H1 (cell line): ENCODE measurements at regions not wholly inside any gene's neighbourhood (a gene's known extent, or its start where the extent isn't known, plus 50 kb on each side); places are given as distances from the start of the nearest gene placed in this dataset.
A peak's percentile ranks its signal among the peaks of the same experiment; 100 is the strongest.

Source experiments
- CTCF ChIA-PET: fragments of 300-600 bp; sonication (Branson Sonifier 250); formaldehyde crosslinking; loops from one replicate; lab custom pipeline; 2021; ENCODE audit not compliant: partially characterized antibody; lab: Charles Lee
- POLR2A ChIA-PET: fragments of 300-600 bp; sonication (Branson Sonifier 250); formaldehyde crosslinking; loops from one replicate; lab custom pipeline; 2021; ENCODE audit warnings: inconsistent platforms; ENCODE audit not compliant: partially characterized antibody; lab: Charles Lee
- DNase-seq, 2 experiments: peaks; one replicate each; pipeline versions ENCODE4 v3.0.0 to v3.0.0-alpha.2; 2010 to 2022; ENCODE audit warnings: low spot score in 2 of 2, low read depth in 1 of 2, mixed read lengths in 1 of 2
- FAIRE-seq: peaks from 2 replicates; lab custom pipeline; 2011; peaks lifted over from hg19 to GRCh38; lab: Jason Lieb, UNC
- H2AFZ ChIP-seq: 2 replicates; pipeline ENCODE4 v1.8.1; 2012; ENCODE audit warnings: low read length, inconsistent platforms
- H2AK5ac ChIP-seq: 2 replicates; pipeline ENCODE4 v1.6.1; 2013; ENCODE audit warnings: low read depth, low read length
- H2BK120ac ChIP-seq: replicated peaks from 2 replicates; pipeline ENCODE3; 2013; ENCODE audit warnings: low read depth, low read length, inconsistent platforms
- H2BK12ac ChIP-seq: 2 replicates; pipeline ENCODE4 v1.6.1; 2013; ENCODE audit warnings: low read depth, low read length
- H2BK15ac ChIP-seq: 2 replicates; pipeline ENCODE4 v1.6.1; 2013; ENCODE audit warnings: low read length
- H2BK20ac ChIP-seq: 2 replicates; pipeline ENCODE4 v1.6.1; 2013; ENCODE audit warnings: low read length
- H2BK5ac ChIP-seq: 2 replicates; pipeline ENCODE4 v1.6.1; 2013; ENCODE audit warnings: low read depth, low read length
- H3K14ac ChIP-seq: 2 replicates; pipeline ENCODE4 v1.6.1; 2013; ENCODE audit warnings: inconsistent platforms; ENCODE audit not compliant: insufficient read length
- H3K18ac ChIP-seq: 2 replicates; pipeline ENCODE4 v1.6.1; 2013; ENCODE audit warnings: low read length; ENCODE audit errors: extremely low read depth
- H3K23ac ChIP-seq: 2 replicates; pipeline ENCODE4 v1.6.1; 2013; ENCODE audit warnings: inconsistent platforms; ENCODE audit not compliant: insufficient read length
- H3K23me2 ChIP-seq: 2 replicates; pipeline ENCODE4 v1.6.1; 2013; ENCODE audit warnings: low read depth, low read length
- H3K27ac ChIP-seq: 2 replicates; pipeline ENCODE4 v1.6.1; 2011; ENCODE audit warnings: low read depth, low read length, inconsistent platforms
- H3K27me3 ChIP-seq, 4 experiments: replicated peaks in 1 of 4; 1 replicate in 1 of 4; 2 replicates in 3 of 4; pipeline versions ENCODE4 v1.6.1 to v1.8.1; 2011 to 2013; ENCODE audit warnings: low read length in 3 of 4, mild to moderate bottlenecking in 3 of 4, inconsistent platforms in 2 of 4, mixed read lengths in 2 of 4, moderate library complexity in 1 of 4; ENCODE audit not compliant: control insufficient read depth in 3 of 4, insufficient read depth in 3 of 4; ENCODE audit errors: extremely low read depth in 1 of 4
- H3K36me3 ChIP-seq, 4 experiments: 2 replicates each; pipeline versions ENCODE4 v1.6.1 to v1.8.1; 2011 to 2013; ENCODE audit warnings: mild to moderate bottlenecking in 4 of 4, low read length in 3 of 4, moderate library complexity in 2 of 4, control low read depth in 1 of 4, inconsistent platforms in 1 of 4; ENCODE audit not compliant: insufficient read depth in 4 of 4, control insufficient read depth in 2 of 4
- H3K4ac ChIP-seq: replicated peaks from 2 replicates; pipeline ENCODE3; 2013; ENCODE audit warnings: low read length, low read depth, mixed read lengths, inconsistent platforms; ENCODE audit not compliant: insufficient read length
- H3K4me1 ChIP-seq, 4 experiments: replicated peaks in 1 of 4; 1 replicate in 1 of 4; 2 replicates in 3 of 4; pipeline versions ENCODE4 v1.6.1 to v1.8.1; 2011 to 2013; ENCODE audit warnings: low read length in 3 of 4, inconsistent platforms in 2 of 4, mixed read lengths in 1 of 4; ENCODE audit not compliant: insufficient read depth in 4 of 4, control insufficient read depth in 3 of 4
- H3K4me2 ChIP-seq, 2 experiments: 2 replicates each; pipeline versions ENCODE4 v1.6.1 to v1.8.1; 2011 to 2013; ENCODE audit warnings: low read depth in 2 of 2, low read length in 2 of 2, control low read depth in 1 of 2, inconsistent platforms in 1 of 2, mild to moderate bottlenecking in 1 of 2; ENCODE audit not compliant: insufficient read depth in 1 of 2
- H3K4me3 ChIP-seq, 4 experiments: fragments of 200-600, 300-600 bp in 1 of 4; sonication (generic), shearing (Covaris generic), sonication (Bioruptor Twin) in 1 of 4; 2 replicates each; pipeline versions ENCODE4 v1.5.1 to v1.8.1; 2011 to 2016; ENCODE audit warnings: low read length in 4 of 4, low read depth in 3 of 4, control low read depth in 2 of 4, inconsistent platforms in 2 of 4, mild to moderate bottlenecking in 2 of 4, mixed read lengths in 1 of 4, moderate library complexity in 1 of 4; ENCODE audit not compliant: insufficient read depth in 2 of 4; ENCODE audit errors: extremely low read depth in 1 of 4
- H3K56ac ChIP-seq: replicated peaks from 2 replicates; pipeline ENCODE3; 2013; ENCODE audit warnings: low read depth, mild to moderate bottlenecking, mixed read lengths, low read length, inconsistent platforms; ENCODE audit not compliant: insufficient read length
- H3K79me1 ChIP-seq: 2 replicates; pipeline ENCODE4 v1.6.1; 2013; ENCODE audit warnings: low read depth, low read length, control low read depth
- H3K79me2 ChIP-seq, 2 experiments: 2 replicates each; pipeline versions ENCODE4 v1.6.1 to v1.8.1; 2012 to 2013; ENCODE audit warnings: low read length in 2 of 2, mild to moderate bottlenecking in 2 of 2, inconsistent platforms in 1 of 2; ENCODE audit not compliant: insufficient read depth in 2 of 2, control insufficient read depth in 1 of 2
- H3K9ac ChIP-seq, 4 experiments: replicated peaks in 1 of 4; 1 replicate in 1 of 4; 2 replicates in 3 of 4; pipeline versions ENCODE4 v1.6.1 to v1.8.1; 2011 to 2013; ENCODE audit warnings: low read depth in 3 of 4, low read length in 3 of 4, control low read depth in 2 of 4, mild to moderate bottlenecking in 2 of 4, moderate library complexity in 2 of 4, inconsistent platforms in 1 of 4; ENCODE audit errors: extremely low read depth in 1 of 4
- H3K9me3 ChIP-seq, 2 experiments: 2 replicates each; pipeline versions ENCODE4 v1.6.1 to v1.8.1; 2012 to 2013; ENCODE audit warnings: mild to moderate bottlenecking in 2 of 2, moderate library complexity in 2 of 2, control low read depth in 1 of 2, inconsistent platforms in 1 of 2, low read depth in 1 of 2, low read length in 1 of 2, mixed read lengths in 1 of 2; ENCODE audit not compliant: insufficient read depth in 2 of 2
- H4K20me1 ChIP-seq, 2 experiments: replicated peaks in 1 of 2; 2 replicates each; pipeline versions ENCODE3 to v1.8.1; 2011 to 2013; ENCODE audit warnings: inconsistent platforms in 2 of 2, low read length in 2 of 2, mild to moderate bottlenecking in 1 of 2; ENCODE audit not compliant: insufficient read depth in 2 of 2, control insufficient read depth in 1 of 2
- H4K5ac ChIP-seq: 2 replicates; pipeline ENCODE4 v1.6.1; 2013; ENCODE audit warnings: low read length, low read depth, mixed read lengths, inconsistent platforms; ENCODE audit not compliant: insufficient read length
- H4K8ac ChIP-seq: 2 replicates; pipeline ENCODE4 v1.8.0; 2013; ENCODE audit warnings: mild to moderate bottlenecking, moderate library complexity, low read length, inconsistent platforms; ENCODE audit not compliant: insufficient read depth; ENCODE audit errors: extremely low read depth
- H4K91ac ChIP-seq: replicated peaks from 2 replicates; pipeline ENCODE3; 2013; ENCODE audit warnings: low read length, mixed read lengths, inconsistent platforms; ENCODE audit not compliant: insufficient read length
- ATF2 ChIP-seq: IDR thresholded peaks from 2 replicates; pipeline ENCODE4 v1.6.1; 2012; ENCODE audit warnings: low read length, inconsistent platforms
- BCL11A ChIP-seq, 2 experiments: IDR thresholded peaks; one replicate each; pipeline ENCODE4 v1.6.1; 2011; ENCODE audit warnings: low read depth in 2 of 2, low read length in 2 of 2, mild to moderate bottlenecking in 2 of 2
- GABPA ChIP-seq: IDR thresholded peaks from 2 replicates; pipeline ENCODE4 v1.6.1; 2011; ENCODE audit warnings: mild to moderate bottlenecking, low read length, moderate library complexity, borderline replicate concordance; ENCODE audit not compliant: insufficient read depth
- POU5F1 ChIP-seq: IDR thresholded peaks from 2 replicates; pipeline ENCODE4 v1.6.1; 2011; ENCODE audit warnings: low read depth, mild to moderate bottlenecking, low read length, moderate library complexity
- RXRA ChIP-seq: IDR thresholded peaks from 2 replicates; pipeline ENCODE4 v1.6.1; 2011; ENCODE audit warnings: low read depth, mild to moderate bottlenecking, low read length, moderate library complexity; ENCODE audit not compliant: insufficient read depth
- SAP30 ChIP-seq: fragments of 300-600 bp; sonication (generic); IDR thresholded peaks from 2 replicates; pipeline ENCODE4 v1.7.1; 2012; ENCODE audit warnings: low read length, moderate library complexity, mild to moderate bottlenecking, inconsistent platforms; ENCODE audit not compliant: insufficient read depth, insufficient replicate concordance
- SIN3A ChIP-seq, 2 experiments: IDR thresholded peaks in 1 of 2; conservative IDR thresholded peaks in 1 of 2; 2 replicates each; pipeline ENCODE4 v1.6.1; 2011 to 2012; ENCODE audit warnings: low read length in 2 of 2, improper control_type of control experiment in 1 of 2, low read depth in 1 of 2, mild to moderate bottlenecking in 1 of 2
- SP4 ChIP-seq: IDR thresholded peaks from 2 replicates; pipeline ENCODE4 v1.6.1; 2012; ENCODE audit warnings: low read length, inconsistent platforms
- USF2 ChIP-seq: IDR thresholded peaks from 2 replicates; pipeline ENCODE4 v1.6.1; 2011; ENCODE audit warnings: low read length, improper control_type of control experiment
- ZNF274 ChIP-seq: IDR thresholded peaks from 2 replicates; pipeline ENCODE4 v1.7.0; 2012; ENCODE audit warnings: low read length, borderline replicate concordance; ENCODE audit errors: extremely low read depth
- WGBS, 2 experiments: shearing (Covaris generic) in 1 of 2; methylation state at CpG; one replicate each; pipeline versions ENCODE4 v1.1.6 to v1.1.7; 2013 to 2015; ENCODE audit warnings: low lambda C conversion rate in 2 of 2, mixed read lengths in 2 of 2, inconsistent platforms in 1 of 2, low coverage in 1 of 2, missing lambda C conversion rate in 1 of 2; ENCODE audit not compliant: insufficient replicate concordance in 2 of 2, insufficient coverage in 1 of 2, insufficient read length in 1 of 2; ENCODE audit errors: extremely low coverage in 1 of 2, missing lambda C conversion rate in 1 of 2; 5-methylcytosine and 5-hydroxymethylcytosine counted together

GRCh38 chr1:187985145-187985896 is 1156.6 kb downstream of the PLA2G4A start:
- H3K4ac ChIP-seq = no peak overlapping the region
- no peak overlapping the region for H3K18ac ChIP-seq
- no peaks in the 10 kb centered on the region for H3K79me2 ChIP-seq
- H2AK5ac ChIP-seq = no peak overlapping the region
- H3K23ac ChIP-seq = no peak overlapping the region
- 88% methylated on average over 4 of the region's 4 CpGs; no CpG with 5 or more reads in 1 of the 2 experiments for WGBS, 2 experiments
- no peak overlapping the region for H2BK120ac ChIP-seq
- CTCF ChIA-PET = no interaction called here
- no peaks in the 10 kb centered on the region for H3K9me3 ChIP-seq
- no peak overlapping the region for H2BK5ac ChIP-seq
- no peaks in the 10 kb centered on the region for H3K79me1 ChIP-seq
- H2BK20ac ChIP-seq = no peak overlapping the region
- no peaks in the 10 kb centered on the region; the same call in 1 of the 2 replicates for H3K23me2 ChIP-seq
- no peak overlapping the region for H2BK15ac ChIP-seq
- no peak overlapping the region for H3K56ac ChIP-seq
- no peaks in the 10 kb centered on the region for H4K20me1 ChIP-seq
- POLR2A ChIA-PET = no interaction called here
- no peak overlapping the region for H3K14ac ChIP-seq
- no peak overlapping the region for H3K4me3 ChIP-seq
- 0 out of 2 replicates have a peak overlapping the region, but pooled peaks have one; percentile 70 for H2AFZ ChIP-seq
- H3K4me1 ChIP-seq = no peaks in the 10 kb centered on the region
- H2BK12ac ChIP-seq = no peak overlapping the region
- no peak overlapping the region for H4K5ac ChIP-seq
- H3K36me3 ChIP-seq = no peaks in the 10 kb centered on the region
- H3K4me2 ChIP-seq = no peak overlapping the region
- no peak overlapping the region for H4K8ac ChIP-seq
- H3K9ac ChIP-seq = no peak overlapping the region
- no peak overlapping the region for H4K91ac ChIP-seq
- no peak for FAIRE-seq
- H3K27ac ChIP-seq = no peak overlapping the region
- DNase-seq = no peak
- no peaks in the 10 kb centered on the region for H3K27me3 ChIP-seq
- TF ChIP-seq SIN3A (conservative IDR thresholded peaks at IDR 0.05 in 1 of 2, IDR thresholded peaks at IDR 0.05 in 1 of 2; ENCODE audit: low read depth in 1 of 2, low read length in 2 of 2) (no peak), BCL11A (IDR thresholded peaks at IDR 0.05; ENCODE audit: low read depth in 2 of 2, low read length in 2 of 2) (no peak), SP4 (no peak), RXRA (no peak), POU5F1 (no peak), USF2 (no peak), ATF2 (no peak), ZNF274 (no peak), GABPA (no peak), SAP30 (no peak)
